ENCODE measurements at regions not wholly inside any gene's neighbourhood (a gene's known extent, or its start where the extent isn't known, plus 50 kb on each side); places are given as distances from the start of the nearest gene placed in this dataset.
"Not testable (repeated sequence)": the region's sequence is repeated elsewhere in the genome, so short reads cannot be mapped to it uniquely, and the experiment has no call there.

GRCh38 chr7:56948390-56949379 lies 183.6 kb downstream of the ZNF479 start:
- TF ChIP-seq CTCF, POLR2A (IDR thresholded peaks at IDR 0.05): not testable (repeated sequence)
